HepG2 (cell line): ENCODE measurements at regions not wholly inside any gene's neighbourhood (a gene's known extent, or its start where the extent isn't known, plus 50 kb on each side); places are given as distances from the start of the nearest gene placed in this dataset.

Source experiments
- ATRX ChIP-seq: sonication (generic); formaldehyde crosslinking; IDR thresholded peaks from 2 replicates; pipeline ENCODE4 v1.4.0; 2020; ENCODE audit warnings: missing genetic modification reagents, borderline replicate concordance
- CEBPG ChIP-seq: IDR thresholded peaks from 2 replicates; pipeline ENCODE4 v1.6.1; 2016
- EP300 ChIP-seq, 3 experiments: sonication (generic) in 1 of 3; formaldehyde crosslinking in 1 of 3; IDR thresholded peaks; 2 replicates each; pipeline versions ENCODE4 v1.5.1 to v1.6.1; 2011 to 2020; ENCODE audit warnings: low read depth in 2 of 3, low read length in 2 of 3, borderline replicate concordance in 1 of 3, improper control_type of control experiment in 1 of 3, mild to moderate bottlenecking in 1 of 3, missing genetic modification reagents in 1 of 3, moderate library complexity in 1 of 3
- MATR3 ChIP-seq: sonication (generic); formaldehyde crosslinking; IDR thresholded peaks from 2 replicates; pipeline ENCODE4 v1.4.0; 2020; ENCODE audit warnings: missing genetic modification reagents
- NFRKB ChIP-seq: fragments of 450-650 bp; IDR thresholded peaks from 2 replicates; pipeline ENCODE4 v1.6.1; 2017
- PAWR ChIP-seq: sonication (generic); formaldehyde crosslinking; IDR thresholded peaks from 2 replicates; pipeline ENCODE4 v1.4.0; 2020; ENCODE audit warnings: missing genetic modification reagents, mild to moderate bottlenecking, borderline replicate concordance
- POLR2A ChIP-seq, 2 experiments: IDR thresholded peaks; 2 replicates each; pipeline ENCODE4 v1.6.1; 2011; ENCODE audit warnings: low read depth in 2 of 2, low read length in 2 of 2, mild to moderate bottlenecking in 1 of 2, moderate library complexity in 1 of 2; ENCODE audit not compliant: insufficient read depth in 1 of 2
- SALL1 ChIP-seq: sonication (generic); formaldehyde crosslinking; IDR thresholded peaks from 2 replicates; pipeline ENCODE4 v1.8.0; 2022; ENCODE audit warnings: mild to moderate bottlenecking, missing genetic modification reagents
- SOX6 ChIP-seq, 2 experiments: fragments of 450-650 bp in 1 of 2; sonication (generic) in 1 of 2; formaldehyde crosslinking in 1 of 2; IDR thresholded peaks; 2 replicates each; pipeline versions ENCODE4 v1.4.0 to v1.6.1; 2017 to 2020; ENCODE audit warnings: antibody characterized with exemption in 1 of 2, mild to moderate bottlenecking in 1 of 2, missing genetic modification reagents in 1 of 2
- ZNF616 ChIP-seq: sonication (generic); formaldehyde crosslinking; IDR thresholded peaks from 2 replicates; pipeline ENCODE4 v1.5.0; 2020; ENCODE audit warnings: low read depth, mild to moderate bottlenecking, missing genetic modification reagents
- ZSCAN29 ChIP-seq: sonication (generic); formaldehyde crosslinking; conservative IDR thresholded peaks from 2 replicates; pipeline ENCODE4 v1.4.0; 2020; ENCODE audit warnings: mild to moderate bottlenecking, missing genetic modification reagents
- TF ChIP-seq, protein P1 (sequence below): sonication (generic); formaldehyde crosslinking; IDR thresholded peaks from 2 replicates; pipeline ENCODE4; 2020; ENCODE audit warnings: missing genetic modification reagents, mild to moderate bottlenecking, borderline replicate concordance
- TF ChIP-seq, protein P2 (sequence below): sonication (generic); formaldehyde crosslinking; IDR thresholded peaks from 2 replicates; pipeline ENCODE4 v1.5.1; 2020; ENCODE audit warnings: missing genetic modification reagents, mild to moderate bottlenecking, borderline replicate concordance
- TF ChIP-seq, protein P3 (sequence below): sonication (generic); formaldehyde crosslinking; conservative IDR thresholded peaks from 2 replicates; pipeline ENCODE4 v1.4.0; 2020; ENCODE audit warnings: missing genetic modification reagents
- TF ChIP-seq, protein P4 (sequence below): sonication (generic); formaldehyde crosslinking; IDR thresholded peaks from 2 replicates; pipeline ENCODE4 v1.5.0; 2020; ENCODE audit warnings: mild to moderate bottlenecking, missing genetic modification reagents
- TF ChIP-seq, protein P5 (sequence below): sonication (generic); formaldehyde crosslinking; IDR thresholded peaks from 2 replicates; pipeline ENCODE4 v1.5.0; 2020; ENCODE audit warnings: mild to moderate bottlenecking, missing genetic modification reagents, borderline replicate concordance

DNA sequence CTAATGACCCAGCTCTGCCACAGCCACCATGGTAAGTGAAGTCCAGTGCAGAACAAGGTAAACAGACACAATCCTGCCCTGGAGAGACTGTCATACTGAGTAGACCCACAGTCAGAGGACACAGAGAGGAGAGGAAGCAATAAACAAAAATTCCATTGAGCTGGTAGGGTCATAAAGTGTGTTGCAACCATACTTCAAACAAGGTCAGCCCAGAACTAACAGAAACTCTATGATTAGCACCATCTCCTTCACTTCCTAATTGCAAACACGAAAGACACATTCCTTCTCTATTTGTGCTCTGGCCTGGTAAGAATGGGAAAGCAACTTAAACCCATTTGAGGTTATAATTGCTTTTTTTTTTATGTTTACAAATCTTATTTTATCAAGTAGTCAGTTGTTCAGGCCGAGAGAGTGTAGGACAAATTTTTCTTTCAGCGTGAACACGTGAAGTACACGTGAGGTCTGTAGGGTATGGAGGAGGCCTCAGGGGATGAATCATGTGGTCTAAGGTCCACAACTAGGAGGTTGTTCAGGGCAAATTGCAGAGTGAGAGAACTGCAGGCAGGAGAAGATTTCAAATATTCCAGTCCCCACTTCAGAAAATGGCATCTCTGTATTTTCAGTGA is 71.4 kb upstream of the GLS start (continued):
- TF ChIP-seq, protein P1, sequence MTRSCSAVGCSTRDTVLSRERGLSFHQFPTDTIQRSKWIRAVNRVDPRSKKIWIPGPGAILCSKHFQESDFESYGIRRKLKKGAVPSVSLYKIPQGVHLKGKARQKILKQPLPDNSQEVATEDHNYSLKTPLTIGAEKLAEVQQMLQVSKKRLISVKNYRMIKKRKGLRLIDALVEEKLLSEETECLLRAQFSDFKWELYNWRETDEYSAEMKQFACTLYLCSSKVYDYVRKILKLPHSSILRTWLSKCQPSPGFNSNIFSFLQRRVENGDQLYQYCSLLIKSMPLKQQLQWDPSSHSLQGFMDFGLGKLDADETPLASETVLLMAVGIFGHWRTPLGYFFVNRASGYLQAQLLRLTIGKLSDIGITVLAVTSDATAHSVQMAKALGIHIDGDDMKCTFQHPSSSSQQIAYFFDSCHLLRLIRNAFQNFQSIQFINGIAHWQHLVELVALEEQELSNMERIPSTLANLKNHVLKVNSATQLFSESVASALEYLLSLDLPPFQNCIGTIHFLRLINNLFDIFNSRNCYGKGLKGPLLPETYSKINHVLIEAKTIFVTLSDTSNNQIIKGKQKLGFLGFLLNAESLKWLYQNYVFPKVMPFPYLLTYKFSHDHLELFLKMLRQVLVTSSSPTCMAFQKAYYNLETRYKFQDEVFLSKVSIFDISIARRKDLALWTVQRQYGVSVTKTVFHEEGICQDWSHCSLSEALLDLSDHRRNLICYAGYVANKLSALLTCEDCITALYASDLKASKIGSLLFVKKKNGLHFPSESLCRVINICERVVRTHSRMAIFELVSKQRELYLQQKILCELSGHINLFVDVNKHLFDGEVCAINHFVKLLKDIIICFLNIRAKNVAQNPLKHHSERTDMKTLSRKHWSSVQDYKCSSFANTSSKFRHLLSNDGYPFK (CRISPR knock-in tag): no peak
- TF ChIP-seq, protein P2, sequence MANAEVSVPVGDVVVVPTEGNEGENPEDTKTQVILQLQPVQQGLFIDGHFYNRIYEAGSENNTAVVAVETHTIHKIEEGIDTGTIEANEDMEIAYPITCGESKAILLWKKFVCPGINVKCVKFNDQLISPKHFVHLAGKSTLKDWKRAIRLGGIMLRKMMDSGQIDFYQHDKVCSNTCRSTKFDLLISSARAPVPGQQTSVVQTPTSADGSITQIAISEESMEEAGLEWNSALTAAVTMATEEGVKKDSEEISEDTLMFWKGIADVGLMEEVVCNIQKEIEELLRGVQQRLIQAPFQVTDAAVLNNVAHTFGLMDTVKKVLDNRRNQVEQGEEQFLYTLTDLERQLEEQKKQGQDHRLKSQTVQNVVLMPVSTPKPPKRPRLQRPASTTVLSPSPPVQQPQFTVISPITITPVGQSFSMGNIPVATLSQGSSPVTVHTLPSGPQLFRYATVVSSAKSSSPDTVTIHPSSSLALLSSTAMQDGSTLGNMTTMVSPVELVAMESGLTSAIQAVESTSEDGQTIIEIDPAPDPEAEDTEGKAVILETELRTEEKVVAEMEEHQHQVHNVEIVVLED (CRISPR knock-in tag): peak; percentile 65; the same call in 1 of the 2 replicates
- TF ChIP-seq MATR3 (no peak), PAWR (CRISPR knock-in tag) (no peak), SOX6 (IDR thresholded peaks at IDR 0.05) (no peak), SOX6 (CRISPR knock-in tag; IDR thresholded peaks at IDR 0.05) (peak; percentile 97), ZSCAN29 (CRISPR knock-in tag) (peak; percentile 95; the same call in 1 of the 2 replicates), ATRX (CRISPR knock-in tag) (no peak), NFRKB (no peak), ZNF616 (CRISPR knock-in tag) (peak; percentile 69; the same call in 1 of the 2 replicates), SALL1 (CRISPR knock-in tag) (peak; percentile 95), POLR2A (IDR thresholded peaks at IDR 0.05; ENCODE audit: insufficient read depth in 1 of 2, low read depth in 2 of 2, low read length in 2 of 2) (peak; percentile 48 to 81; a peak in 3 of 4 replicates), EP300 (IDR thresholded peaks at IDR 0.05; ENCODE audit: low read depth in 2 of 2, low read length in 2 of 2) (peak; percentile 47 to 87), EP300 (CRISPR knock-in tag; IDR thresholded peaks at IDR 0.05; ENCODE audit: borderline replicate concordance) (peak; percentile 88; the same call in 1 of the 2 replicates), CEBPG (CRISPR knock-in tag) (peak; percentile 96)
- TF ChIP-seq, protein P3, sequence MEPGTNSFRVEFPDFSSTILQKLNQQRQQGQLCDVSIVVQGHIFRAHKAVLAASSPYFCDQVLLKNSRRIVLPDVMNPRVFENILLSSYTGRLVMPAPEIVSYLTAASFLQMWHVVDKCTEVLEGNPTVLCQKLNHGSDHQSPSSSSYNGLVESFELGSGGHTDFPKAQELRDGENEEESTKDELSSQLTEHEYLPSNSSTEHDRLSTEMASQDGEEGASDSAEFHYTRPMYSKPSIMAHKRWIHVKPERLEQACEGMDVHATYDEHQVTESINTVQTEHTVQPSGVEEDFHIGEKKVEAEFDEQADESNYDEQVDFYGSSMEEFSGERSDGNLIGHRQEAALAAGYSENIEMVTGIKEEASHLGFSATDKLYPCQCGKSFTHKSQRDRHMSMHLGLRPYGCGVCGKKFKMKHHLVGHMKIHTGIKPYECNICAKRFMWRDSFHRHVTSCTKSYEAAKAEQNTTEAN (CRISPR knock-in tag): peak; percentile 92
- TF ChIP-seq, protein P4, sequence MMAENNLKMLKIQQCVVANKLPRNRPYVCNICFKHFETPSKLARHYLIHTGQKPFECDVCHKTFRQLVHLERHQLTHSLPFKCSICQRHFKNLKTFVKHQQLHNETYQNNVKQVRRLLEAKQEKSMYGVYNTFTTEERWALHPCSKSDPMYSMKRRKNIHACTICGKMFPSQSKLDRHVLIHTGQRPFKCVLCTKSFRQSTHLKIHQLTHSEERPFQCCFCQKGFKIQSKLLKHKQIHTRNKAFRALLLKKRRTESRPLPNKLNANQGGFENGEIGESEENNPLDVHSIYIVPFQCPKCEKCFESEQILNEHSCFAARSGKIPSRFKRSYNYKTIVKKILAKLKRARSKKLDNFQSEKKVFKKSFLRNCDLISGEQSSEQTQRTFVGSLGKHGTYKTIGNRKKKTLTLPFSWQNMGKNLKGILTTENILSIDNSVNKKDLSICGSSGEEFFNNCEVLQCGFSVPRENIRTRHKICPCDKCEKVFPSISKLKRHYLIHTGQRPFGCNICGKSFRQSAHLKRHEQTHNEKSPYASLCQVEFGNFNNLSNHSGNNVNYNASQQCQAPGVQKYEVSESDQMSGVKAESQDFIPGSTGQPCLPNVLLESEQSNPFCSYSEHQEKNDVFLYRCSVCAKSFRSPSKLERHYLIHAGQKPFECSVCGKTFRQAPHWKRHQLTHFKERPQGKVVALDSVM (CRISPR knock-in tag): peak; percentile 63; the same call in 1 of the 2 replicates
- TF ChIP-seq, protein P5, sequence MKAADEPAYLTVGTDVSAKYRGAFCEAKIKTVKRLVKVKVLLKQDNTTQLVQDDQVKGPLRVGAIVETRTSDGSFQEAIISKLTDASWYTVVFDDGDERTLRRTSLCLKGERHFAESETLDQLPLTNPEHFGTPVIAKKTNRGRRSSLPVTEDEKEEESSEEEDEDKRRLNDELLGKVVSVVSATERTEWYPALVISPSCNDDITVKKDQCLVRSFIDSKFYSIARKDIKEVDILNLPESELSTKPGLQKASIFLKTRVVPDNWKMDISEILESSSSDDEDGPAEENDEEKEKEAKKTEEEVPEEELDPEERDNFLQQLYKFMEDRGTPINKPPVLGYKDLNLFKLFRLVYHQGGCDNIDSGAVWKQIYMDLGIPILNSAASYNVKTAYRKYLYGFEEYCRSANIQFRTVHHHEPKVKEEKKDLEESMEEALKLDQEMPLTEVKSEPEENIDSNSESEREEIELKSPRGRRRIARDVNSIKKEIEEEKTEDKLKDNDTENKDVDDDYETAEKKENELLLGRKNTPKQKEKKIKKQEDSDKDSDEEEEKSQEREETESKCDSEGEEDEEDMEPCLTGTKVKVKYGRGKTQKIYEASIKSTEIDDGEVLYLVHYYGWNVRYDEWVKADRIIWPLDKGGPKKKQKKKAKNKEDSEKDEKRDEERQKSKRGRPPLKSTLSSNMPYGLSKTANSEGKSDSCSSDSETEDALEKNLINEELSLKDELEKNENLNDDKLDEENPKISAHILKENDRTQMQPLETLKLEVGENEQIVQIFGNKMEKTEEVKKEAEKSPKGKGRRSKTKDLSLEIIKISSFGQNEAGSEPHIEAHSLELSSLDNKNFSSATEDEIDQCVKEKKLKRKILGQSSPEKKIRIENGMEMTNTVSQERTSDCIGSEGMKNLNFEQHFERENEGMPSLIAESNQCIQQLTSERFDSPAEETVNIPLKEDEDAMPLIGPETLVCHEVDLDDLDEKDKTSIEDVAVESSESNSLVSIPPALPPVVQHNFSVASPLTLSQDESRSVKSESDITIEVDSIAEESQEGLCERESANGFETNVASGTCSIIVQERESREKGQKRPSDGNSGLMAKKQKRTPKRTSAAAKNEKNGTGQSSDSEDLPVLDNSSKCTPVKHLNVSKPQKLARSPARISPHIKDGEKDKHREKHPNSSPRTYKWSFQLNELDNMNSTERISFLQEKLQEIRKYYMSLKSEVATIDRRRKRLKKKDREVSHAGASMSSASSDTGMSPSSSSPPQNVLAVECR (CRISPR knock-in tag): peak; percentile 89
